HEK293 (cell line): ENCODE measurements at regions not wholly inside any gene's neighbourhood (a gene's known extent, or its start where the extent isn't known, plus 50 kb on each side); places are given as distances from the start of the nearest gene placed in this dataset.
A peak's percentile ranks its signal among the peaks of the same experiment; 100 is the strongest.

Experiments
- CTCF ChIP-seq: fragments of 450-650 bp; formaldehyde crosslinking; IDR thresholded peaks from 2 replicates; pipeline ENCODE4 v1.5.1; 2016; ENCODE audit warnings: missing biosample characterization, missing genetic modification characterization
- GLI2 ChIP-seq: fragments of 450-650 bp; formaldehyde crosslinking; IDR thresholded peaks from 2 replicates; pipeline ENCODE4; 2017; ENCODE audit warnings: missing biosample characterization, missing genetic modification characterization, low read depth, borderline replicate concordance
- SP2 ChIP-seq: fragments of 450-650 bp; formaldehyde crosslinking; IDR thresholded peaks from 2 replicates; pipeline ENCODE4 v1.5.1; 2016; ENCODE audit warnings: missing biosample characterization, missing genetic modification characterization
- ZNF791 ChIP-seq: fragments of 450-650 bp; formaldehyde crosslinking; IDR thresholded peaks from 2 replicates; pipeline ENCODE4 v1.5.1; 2016; ENCODE audit warnings: missing biosample characterization, missing genetic modification characterization

- TF ChIP-seq CTCF (tag by site-specific recombination) (0 out of 2 replicates have a peak, but pooled peaks have one; percentile 7), GLI2 (tag by site-specific recombination) (no peak), SP2 (tag by site-specific recombination) (no peak), ZNF791 (tag by site-specific recombination) (no peak)
Observed at GRCh38 chr3:66138336-66139313, 82.2 kb upstream of the SLC25A26 start.
